A549 (cell line): ENCODE measurements at regions not wholly inside any gene's neighbourhood (a gene's known extent, or its start where the extent isn't known, plus 50 kb on each side); places are given as distances from the start of the nearest gene placed in this dataset.

ENCODE experiments used
- ATAC-seq, 2 experiments: fragments of 200-7000 bp in 1 of 2; fragments of >200 bp in 1 of 2; cut with Nextera tagmentation in 1 of 2; cut with Tn5 transposase in 1 of 2; 3 replicates each; pipeline versions ENCODE4 v1.8.0 to v1.9.1; 2018 to 2020; ENCODE audit warnings: mild to moderate bottlenecking in 1 of 2, moderate library complexity in 1 of 2
- CTCF ChIA-PET: fragments of 300-600 bp; sonication (Branson Sonifier 250); formaldehyde crosslinking; extraction: SDS; loops from one replicate; lab custom pipeline; 2021; ENCODE audit warnings: antibody characterized with exemption, inconsistent platforms; lab: Yijun Ruan, JAX
- POLR2A ChIA-PET: fragments of 350-600 bp; formaldehyde crosslinking; extraction: SDS; loops from one replicate; lab custom pipeline; 2021; ENCODE audit warnings: antibody characterized with exemption, inconsistent platforms; lab: Yijun Ruan, JAX
- DNase-seq, 2 experiments: peaks; one replicate each; pipeline versions ENCODE4 v3.0.0 to v3.0.0-alpha.2; 2011 to 2016; ENCODE audit warnings: low read depth in 1 of 2, low spot score in 1 of 2
- FAIRE-seq: peaks from 2 replicates; lab custom pipeline; 2011; peaks lifted over from hg19 to GRCh38; lab: Jason Lieb, UNC
- H3K27ac ChIP-seq, 2 experiments: fragments of >200 bp; sonication (Bioruptor Twin); formaldehyde crosslinking; 3 replicates each; pipeline ENCODE4 v1.5.1; 2016 to 2017
- H3K4me1 ChIP-seq: fragments of >200 bp; sonication (Bioruptor Twin); formaldehyde crosslinking; 3 replicates; pipeline ENCODE4 v1.6.1; 2016
- H3K4me2 ChIP-seq: fragments of >200 bp; sonication (Bioruptor Twin); formaldehyde crosslinking; 3 replicates; pipeline ENCODE4 v1.6.1; 2016
- H3K4me3 ChIP-seq: fragments of >200 bp; sonication (Bioruptor Twin); formaldehyde crosslinking; 3 replicates; pipeline ENCODE4 v1.5.1; 2016
- H3K9me3 ChIP-seq: fragments of >200 bp; sonication (Bioruptor Twin); formaldehyde crosslinking; 3 replicates; pipeline ENCODE4 v1.6.1; 2016
- CBX2 ChIP-seq: fragments of 200-600 bp; sonication (generic); IDR thresholded peaks from 2 replicates; pipeline ENCODE4 v1.6.1; 2016; ENCODE audit warnings: low read depth, mild to moderate bottlenecking, borderline replicate concordance
- CEBPB ChIP-seq, 2 experiments: fragments of >200 bp in 1 of 2; sonication (Bioruptor Twin) in 1 of 2; formaldehyde crosslinking in 1 of 2; IDR thresholded peaks; 2 replicates each; pipeline ENCODE4 v1.6.1; 2012 to 2016
- E2F6 ChIP-seq: IDR thresholded peaks from 2 replicates; pipeline ENCODE4 v1.6.1; 2012; ENCODE audit warnings: low read depth, borderline replicate concordance
- EHF ChIP-seq: fragments of 250-450 bp; sonication (Bioruptor Pico); IDR thresholded peaks from 2 replicates; pipeline ENCODE4 v1.5.0; 2020; ENCODE audit warnings: mild to moderate bottlenecking
- ESRRA ChIP-seq: fragments of 150-350 bp; IDR thresholded peaks from 2 replicates; pipeline ENCODE4 v1.6.1; 2014; ENCODE audit warnings: mild to moderate bottlenecking, low read length, borderline replicate concordance
- FOSB ChIP-seq: fragments of 250-450 bp; sonication (Bioruptor Pico); IDR thresholded peaks from 2 replicates; pipeline ENCODE4 v1.5.0; 2020; ENCODE audit warnings: mild to moderate bottlenecking, moderate library complexity
- HES2 ChIP-seq: fragments of >200 bp; sonication (Bioruptor Twin); formaldehyde crosslinking; IDR thresholded peaks from 2 replicates; pipeline ENCODE4 v1.6.1; 2016
- HOXA7 ChIP-seq: fragments of 250-450 bp; sonication (Bioruptor Pico); IDR thresholded peaks from 2 replicates; pipeline ENCODE4 v1.5.0; 2020; ENCODE audit warnings: mild to moderate bottlenecking, moderate library complexity
- HOXB13 ChIP-seq: fragments of 250-450 bp; sonication (Bioruptor Pico); IDR thresholded peaks from 2 replicates; pipeline ENCODE4 v1.5.0; 2020; ENCODE audit warnings: low read depth, mild to moderate bottlenecking, moderate library complexity
- KDM1A ChIP-seq: fragments of 200-600 bp; sonication (generic); IDR thresholded peaks from 2 replicates; pipeline ENCODE4 v1.6.1; 2016; ENCODE audit warnings: low read depth, mild to moderate bottlenecking
- MAFK ChIP-seq: fragments of 450-650 bp; IDR thresholded peaks from 2 replicates; pipeline ENCODE4 v1.6.1; 2014; ENCODE audit not compliant: partially characterized antibody
- MYC ChIP-seq: IDR thresholded peaks from 2 replicates; pipeline ENCODE4 v1.6.1; 2012; ENCODE audit warnings: mild to moderate bottlenecking, inconsistent platforms, low read length, improper control_type of control experiment, borderline replicate concordance
- NFE2L2 ChIP-seq: fragments of 150-350 bp; conservative IDR thresholded peaks from 2 replicates; pipeline ENCODE4 v1.6.1; 2014; ENCODE audit warnings: low read length
- NR3C1 ChIP-seq: fragments of >200 bp; sonication (Bioruptor Twin); formaldehyde crosslinking; IDR thresholded peaks from 3 replicates; pipeline ENCODE4 v1.6.1; 2017
- POLR2A ChIP-seq: IDR thresholded peaks from 2 replicates; pipeline ENCODE4 v1.6.1; 2012; ENCODE audit warnings: mild to moderate bottlenecking, low read length
- REST ChIP-seq: fragments of 200-600 bp; sonication (generic); IDR thresholded peaks from 2 replicates; pipeline ENCODE4 v1.6.1; 2016; ENCODE audit warnings: antibody characterized with exemption, mild to moderate bottlenecking, moderate library complexity
- RFX5 ChIP-seq: fragments of 450-650 bp; IDR thresholded peaks from 2 replicates; pipeline ENCODE4 v1.7.1; 2014; ENCODE audit warnings: antibody characterized with exemption, mild to moderate bottlenecking, moderate library complexity
- SREBF2 ChIP-seq: fragments of 450-650 bp; IDR thresholded peaks from 2 replicates; pipeline ENCODE4 v1.6.1; 2014; ENCODE audit warnings: mild to moderate bottlenecking, moderate library complexity
- TP53 ChIP-seq: fragments of 250-450 bp; sonication (Bioruptor Pico); IDR thresholded peaks from 2 replicates; pipeline ENCODE4 v1.5.0; 2021; ENCODE audit warnings: mild to moderate bottlenecking, moderate library complexity
- ZFP36 ChIP-seq: fragments of 450-650 bp; IDR thresholded peaks from 2 replicates; pipeline ENCODE4 v1.6.1; 2014; ENCODE audit warnings: borderline replicate concordance; ENCODE audit not compliant: partially characterized antibody
- ZNF302 ChIP-seq: fragments of 250-450 bp; sonication (Bioruptor Pico); IDR thresholded peaks from 2 replicates; pipeline ENCODE4 v1.9.0; 2021; ENCODE audit warnings: inconsistent platforms, mild to moderate bottlenecking, moderate library complexity
- ZSCAN20 ChIP-seq: fragments of 250-450 bp; sonication (Bioruptor Pico); IDR thresholded peaks from 2 replicates; pipeline ENCODE4 v1.8.0; 2022; ENCODE audit warnings: mild to moderate bottlenecking, moderate library complexity
- WGBS: methylation state at CpG from one replicate; pipeline ENCODE4 v1.1.6; 2017; ENCODE audit errors: missing lambda C conversion rate; 5-methylcytosine and 5-hydroxymethylcytosine counted together
- TF ChIP-seq, protein P1 (sequence below): fragments of >200 bp; sonication (Bioruptor Twin); formaldehyde crosslinking; IDR thresholded peaks from 3 replicates; pipeline ENCODE4 v1.6.1; 2016

- CTCF ChIA-PET = no interaction called here
- no peak overlapping the region for H3K27ac ChIP-seq
- FAIRE-seq (no peak), ATAC-seq (no peak), DNase-seq (no peak)
- H3K4me2 ChIP-seq = no peak overlapping the region
- H3K4me3 ChIP-seq = no peak overlapping the region
- 12% methylated on average over 8 of the region's 8 CpGs for WGBS
- H3K9me3 ChIP-seq = no peaks in the 10 kb centered on the region
- POLR2A ChIA-PET = no interaction called here
- H3K4me1 ChIP-seq = no peaks in the 10 kb centered on the region
- TF ChIP-seq, protein P1, sequence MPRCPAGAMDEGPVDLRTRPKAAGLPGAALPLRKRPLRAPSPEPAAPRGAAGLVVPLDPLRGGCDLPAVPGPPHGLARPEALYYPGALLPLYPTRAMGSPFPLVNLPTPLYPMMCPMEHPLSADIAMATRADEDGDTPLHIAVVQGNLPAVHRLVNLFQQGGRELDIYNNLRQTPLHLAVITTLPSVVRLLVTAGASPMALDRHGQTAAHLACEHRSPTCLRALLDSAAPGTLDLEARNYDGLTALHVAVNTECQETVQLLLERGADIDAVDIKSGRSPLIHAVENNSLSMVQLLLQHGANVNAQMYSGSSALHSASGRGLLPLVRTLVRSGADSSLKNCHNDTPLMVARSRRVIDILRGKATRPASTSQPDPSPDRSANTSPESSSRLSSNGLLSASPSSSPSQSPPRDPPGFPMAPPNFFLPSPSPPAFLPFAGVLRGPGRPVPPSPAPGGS = no peak
- TF ChIP-seq TP53 (no peak), ZSCAN20 (CRISPR knock-in tag) (no peak), FOSB (no peak), NFE2L2 (no peak)
Observed at GRCh38 chr10:42984035-42984610, 92.7 kb upstream of the RET start.

- no peak for TF ChIP-seq MAFK
- TF ChIP-seq HOXB13 (CRISPR knock-in tag) = no peak
- TF ChIP-seq KDM1A = no peak
- TF ChIP-seq SREBF2 = no peak
- no peak for TF ChIP-seq ESRRA
- no peak for TF ChIP-seq NR3C1
- ChIA-PET POLR2A (no interaction called here), CTCF (no interaction called here)
- H3K27ac ChIP-seq = no peak overlapping the region
- no peak for FAIRE-seq
- no peak for ATAC-seq
- DNase-seq = no peak
- H3K4me2 ChIP-seq = no peak overlapping the region
- WGBS = 73% methylated on average over 7 of the region's 13 CpGs
- no peaks in the 10 kb centered on the region for H3K4me1 ChIP-seq
- H3K4me3 ChIP-seq = no peak overlapping the region
- no peaks in the 10 kb centered on the region for H3K9me3 ChIP-seq
Observed at GRCh38 chr10:42984761-42985325, 92.0 kb upstream of the RET start.

DNA sequence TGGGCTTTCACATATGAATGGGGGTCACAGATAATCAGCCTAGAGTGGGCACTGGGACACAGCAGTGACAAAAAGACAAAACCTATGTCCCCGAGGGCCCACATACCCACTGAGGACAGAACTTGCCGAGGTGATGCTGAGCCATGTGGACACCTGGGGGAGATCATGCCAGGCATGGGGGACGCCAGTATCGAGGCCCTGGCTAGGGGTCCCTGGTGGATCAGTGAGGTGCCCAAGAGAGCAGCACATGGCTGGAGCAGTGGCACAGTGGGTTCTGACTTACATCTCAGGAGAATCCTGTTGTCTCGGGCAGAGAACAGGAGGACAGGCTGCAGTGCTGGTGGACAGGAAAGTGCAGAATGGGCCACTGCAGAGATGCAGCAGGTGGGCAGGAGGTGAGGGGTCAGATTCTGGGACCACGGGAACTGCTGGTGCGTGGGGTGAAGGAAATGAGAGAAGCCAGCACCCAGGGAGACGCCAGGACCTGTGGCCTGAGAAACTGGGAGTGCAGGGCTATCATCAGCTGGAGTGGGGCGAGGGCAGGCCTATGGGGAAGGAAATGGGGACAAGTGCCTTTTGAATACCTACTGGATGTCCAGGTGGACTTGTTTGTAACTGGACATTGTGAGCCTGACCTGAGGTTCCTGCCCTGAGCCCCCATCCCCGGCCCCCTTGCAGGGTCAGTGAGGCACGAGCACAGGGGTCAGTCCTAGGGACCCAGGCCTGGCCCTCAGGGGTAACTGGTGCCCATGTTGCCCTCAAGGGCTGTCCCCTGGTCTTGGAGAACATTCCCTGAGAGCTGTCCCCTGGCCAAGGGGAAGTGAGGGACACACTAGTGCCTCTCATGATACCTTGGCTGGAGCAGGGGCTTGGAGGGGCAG, 91.2 kb upstream of the RET start:
- 28% methylated on average over 9 of the region's 11 CpGs for WGBS
- Histone ChIP-seq H3K4me2 (no peak overlapping the region), H3K9me3 (no peaks in the 10 kb centered on the region), H3K27ac (no peak overlapping the region), H3K4me3 (no peak overlapping the region), H3K4me1 (no peaks in the 10 kb centered on the region)
- DNase-seq = no peak
- TF ChIP-seq ZNF302 (CRISPR knock-in tag) = no peak
- TF ChIP-seq CBX2 = no peak
- no peak for TF ChIP-seq ZFP36
- TF ChIP-seq CEBPB (IDR thresholded peaks at IDR 0.05) = no peak
- TF ChIP-seq HES2 = no peak
- no peak for TF ChIP-seq MYC
- TF ChIP-seq RFX5 = no peak
- no peak for TF ChIP-seq POLR2A
- no peak for TF ChIP-seq REST
- TF ChIP-seq EHF (CRISPR knock-in tag) = no peak
- no peak for TF ChIP-seq SREBF2
- TF ChIP-seq ZSCAN20 (CRISPR knock-in tag) = no peak
- TF ChIP-seq E2F6 = no peak
- TF ChIP-seq HOXA7 = no peak
- FAIRE-seq = no peak
- POLR2A ChIA-PET = no interaction called here
- CTCF ChIA-PET = no interaction called here
- ATAC-seq = no peak
